Esophagus squamous epithelium (tissue), 4 donors: ENCODE measurements at regions not wholly inside any gene's neighbourhood (a gene's known extent, or its start where the extent isn't known, plus 50 kb on each side); places are given as distances from the start of the nearest gene placed in this dataset.

ENCODE experiments used
- POLR2A ChIP-seq, 4 donors: fragments of 450-650 bp; IDR thresholded peaks; one replicate each; pipeline ENCODE4 v1.6.1; 2017; ENCODE audit warnings: antibody characterized with exemption in 4 of 4, mild to moderate bottlenecking in 4 of 4, moderate library complexity in 3 of 4
- TF ChIP-seq, protein P1 (sequence below), 6 experiments: fragments of 450-650 bp in 4 of 6; fragments of 200-600 bp in 2 of 6; sonication (generic) in 2 of 6; IDR thresholded peaks; one replicate each; pipeline ENCODE4 v1.5.1; 2016 to 2019; ENCODE audit warnings: antibody characterized with exemption in 6 of 6, mild to moderate bottlenecking in 4 of 6, moderate library complexity in 4 of 6

GRCh38 chr15:60065951-60066350 is 61.8 kb downstream of the FOXB1 start:
- TF ChIP-seq POLR2A (IDR thresholded peaks at IDR 0.05) = no peak
- TF ChIP-seq, protein P1, sequence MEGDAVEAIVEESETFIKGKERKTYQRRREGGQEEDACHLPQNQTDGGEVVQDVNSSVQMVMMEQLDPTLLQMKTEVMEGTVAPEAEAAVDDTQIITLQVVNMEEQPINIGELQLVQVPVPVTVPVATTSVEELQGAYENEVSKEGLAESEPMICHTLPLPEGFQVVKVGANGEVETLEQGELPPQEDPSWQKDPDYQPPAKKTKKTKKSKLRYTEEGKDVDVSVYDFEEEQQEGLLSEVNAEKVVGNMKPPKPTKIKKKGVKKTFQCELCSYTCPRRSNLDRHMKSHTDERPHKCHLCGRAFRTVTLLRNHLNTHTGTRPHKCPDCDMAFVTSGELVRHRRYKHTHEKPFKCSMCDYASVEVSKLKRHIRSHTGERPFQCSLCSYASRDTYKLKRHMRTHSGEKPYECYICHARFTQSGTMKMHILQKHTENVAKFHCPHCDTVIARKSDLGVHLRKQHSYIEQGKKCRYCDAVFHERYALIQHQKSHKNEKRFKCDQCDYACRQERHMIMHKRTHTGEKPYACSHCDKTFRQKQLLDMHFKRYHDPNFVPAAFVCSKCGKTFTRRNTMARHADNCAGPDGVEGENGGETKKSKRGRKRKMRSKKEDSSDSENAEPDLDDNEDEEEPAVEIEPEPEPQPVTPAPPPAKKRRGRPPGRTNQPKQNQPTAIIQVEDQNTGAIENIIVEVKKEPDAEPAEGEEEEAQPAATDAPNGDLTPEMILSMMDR (IDR thresholded peaks at IDR 0.05) = no peak
